PC-9 (cell line): ENCODE measurements at regions not wholly inside any gene's neighbourhood (a gene's known extent, or its start where the extent isn't known, plus 50 kb on each side); places are given as distances from the start of the nearest gene placed in this dataset.

ENCODE experiments used
- BruUV-seq: library from RNA; stranded (reverse); fragments of 400-500 nt; replicated peaks from 2 replicates; lab custom pipeline; 2021; lab: Mats Ljungman, UMichigan
- CTCF ChIA-PET: fragments of 300-600 bp; sonication (Branson Sonifier 250); formaldehyde crosslinking; loops from one replicate; lab custom pipeline; 2022; ENCODE audit warnings: antibody characterized with exemption; lab: Charles Lee
- POLR2A ChIA-PET: fragments of 300-600 bp; sonication (Branson Sonifier 250); formaldehyde crosslinking; loops from one replicate; lab custom pipeline; 2022; ENCODE audit warnings: antibody characterized with exemption; ENCODE audit not compliant: unreplicated experiment; lab: Charles Lee
- DNase-seq, 2 experiments: peaks; one replicate each; pipeline versions ENCODE4 v3.0.0 to v3.0.0-alpha.2; 2015 to 2022; ENCODE audit warnings: mixed read lengths in 1 of 2
- H2AFZ ChIP-seq: fragments of 200-600 bp; sonication (generic); 2 replicates; pipeline ENCODE4 v1.8.1; 2017; ENCODE audit warnings: antibody characterized with exemption
- H3F3A ChIP-seq: fragments of 200-600 bp; sonication (generic); 2 replicates; pipeline ENCODE4 v1.8.1; 2017; ENCODE audit warnings: antibody characterized with exemption, mild to moderate bottlenecking, low read depth; ENCODE audit not compliant: insufficient read depth
- H3K27ac ChIP-seq: fragments of 200-600 bp; sonication (generic); 2 replicates; pipeline ENCODE4 v1.6.1; 2016; ENCODE audit warnings: mixed run types
- H3K27me3 ChIP-seq: fragments of 200-600 bp; sonication (generic); 2 replicates; pipeline ENCODE4 v1.6.1; 2016; ENCODE audit warnings: low read depth, mixed run types; ENCODE audit not compliant: insufficient read depth
- H3K36me3 ChIP-seq: fragments of 200-600 bp; sonication (generic); 2 replicates; pipeline ENCODE4 v1.6.1; 2016; ENCODE audit warnings: low read depth, mixed run types
- H3K4me1 ChIP-seq: fragments of 200-600 bp; sonication (generic); replicated peaks from 2 replicates; pipeline ENCODE4 v1.6.1; 2016; ENCODE audit warnings: mixed run types; ENCODE audit not compliant: insufficient read depth
- H3K4me2 ChIP-seq: fragments of 200-600 bp; sonication (generic); 2 replicates; pipeline ENCODE4 v1.6.1; 2017; ENCODE audit warnings: mixed run types
- H3K4me3 ChIP-seq: fragments of 200-600 bp; sonication (generic); 2 replicates; pipeline ENCODE4 v1.6.1; 2016; ENCODE audit warnings: mixed run types
- H3K79me2 ChIP-seq: fragments of 200-600 bp; sonication (generic); 2 replicates; pipeline ENCODE4 v1.6.1; 2017; ENCODE audit warnings: low read depth, mixed run types
- H3K9me2 ChIP-seq: fragments of 200-600 bp; sonication (generic); 2 replicates; pipeline ENCODE4 v1.8.1; 2017; ENCODE audit warnings: mild to moderate bottlenecking; ENCODE audit not compliant: insufficient read depth
- H3K9me3 ChIP-seq: fragments of 200-600 bp; sonication (generic); 2 replicates; pipeline ENCODE4 v1.8.1; 2016; ENCODE audit warnings: low read depth; ENCODE audit not compliant: insufficient read depth
- H4K20me1 ChIP-seq: fragments of 200-600 bp; sonication (generic); 2 replicates; pipeline ENCODE4 v1.8.1; 2017; ENCODE audit not compliant: insufficient read depth
- EZH2 ChIP-seq: fragments of 200-600 bp; sonication (generic); IDR thresholded peaks from 2 replicates; pipeline ENCODE4 v1.8.0; 2017; ENCODE audit warnings: antibody characterized with exemption, low read depth
- intact Hi-C: fragments of 100-400 bp; cut with micrococcal nuclease; formaldehyde crosslinking; loops from one replicate; pipeline ENCODE4 v1.10.0; 2022; ENCODE audit not compliant: unreplicated experiment
- TF ChIP-seq, protein P1 (sequence below): fragments of 200-600 bp; sonication (generic); conservative IDR thresholded peaks from 2 replicates; pipeline ENCODE4 v1.6.1; 2017; ENCODE audit warnings: mixed run types, antibody characterized with exemption, mild to moderate bottlenecking, moderate library complexity

DNA sequence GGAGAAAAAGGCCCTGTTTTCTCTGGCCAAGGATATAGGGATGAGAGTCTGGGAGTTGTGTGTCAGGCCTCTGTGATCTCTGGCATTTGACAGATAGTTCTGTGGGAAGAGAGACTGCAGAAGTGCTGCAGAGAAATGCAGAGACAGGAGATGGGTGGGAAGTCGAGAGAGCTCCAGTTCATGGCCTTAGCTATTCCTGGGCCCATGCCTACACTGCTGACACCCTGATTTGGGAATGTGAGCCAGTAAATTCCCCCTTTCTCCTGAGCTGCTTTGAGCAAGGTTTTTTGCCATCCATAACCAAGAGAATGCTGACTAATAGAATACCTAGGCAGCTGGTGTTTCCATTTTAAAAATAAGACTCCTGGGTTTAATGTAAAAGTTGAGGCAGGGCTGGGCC is 59.3 kb downstream of the EBLN2 start:
- POLR2A ChIA-PET: no interaction called here
- Histone ChIP-seq H3K4me1 (no peaks in the 10 kb centered on the region), H3K9me3 (no peaks in the 10 kb centered on the region), H3K4me2 (no peak overlapping the region), H3F3A (no peaks in the 10 kb centered on the region), H3K4me3 (no peak overlapping the region), H2AFZ (no peak overlapping the region), H3K27ac (no peak overlapping the region), H3K9me2 (no peaks in the 10 kb centered on the region), H4K20me1 (no peaks in the 10 kb centered on the region), H3K79me2 (no peaks in the 10 kb centered on the region), H3K36me3 (no peaks in the 10 kb centered on the region), H3K27me3 (peaks cover 34% of the 10 kb centered on the region)
- no peak for DNase-seq
- intact Hi-C loops: no loop called here
- CTCF ChIA-PET: no interaction called here
- no TSS peak for BruUV-seq
- TF ChIP-seq EZH2: no peak
- TF ChIP-seq, protein P1, sequence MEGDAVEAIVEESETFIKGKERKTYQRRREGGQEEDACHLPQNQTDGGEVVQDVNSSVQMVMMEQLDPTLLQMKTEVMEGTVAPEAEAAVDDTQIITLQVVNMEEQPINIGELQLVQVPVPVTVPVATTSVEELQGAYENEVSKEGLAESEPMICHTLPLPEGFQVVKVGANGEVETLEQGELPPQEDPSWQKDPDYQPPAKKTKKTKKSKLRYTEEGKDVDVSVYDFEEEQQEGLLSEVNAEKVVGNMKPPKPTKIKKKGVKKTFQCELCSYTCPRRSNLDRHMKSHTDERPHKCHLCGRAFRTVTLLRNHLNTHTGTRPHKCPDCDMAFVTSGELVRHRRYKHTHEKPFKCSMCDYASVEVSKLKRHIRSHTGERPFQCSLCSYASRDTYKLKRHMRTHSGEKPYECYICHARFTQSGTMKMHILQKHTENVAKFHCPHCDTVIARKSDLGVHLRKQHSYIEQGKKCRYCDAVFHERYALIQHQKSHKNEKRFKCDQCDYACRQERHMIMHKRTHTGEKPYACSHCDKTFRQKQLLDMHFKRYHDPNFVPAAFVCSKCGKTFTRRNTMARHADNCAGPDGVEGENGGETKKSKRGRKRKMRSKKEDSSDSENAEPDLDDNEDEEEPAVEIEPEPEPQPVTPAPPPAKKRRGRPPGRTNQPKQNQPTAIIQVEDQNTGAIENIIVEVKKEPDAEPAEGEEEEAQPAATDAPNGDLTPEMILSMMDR: no peak

DNA sequence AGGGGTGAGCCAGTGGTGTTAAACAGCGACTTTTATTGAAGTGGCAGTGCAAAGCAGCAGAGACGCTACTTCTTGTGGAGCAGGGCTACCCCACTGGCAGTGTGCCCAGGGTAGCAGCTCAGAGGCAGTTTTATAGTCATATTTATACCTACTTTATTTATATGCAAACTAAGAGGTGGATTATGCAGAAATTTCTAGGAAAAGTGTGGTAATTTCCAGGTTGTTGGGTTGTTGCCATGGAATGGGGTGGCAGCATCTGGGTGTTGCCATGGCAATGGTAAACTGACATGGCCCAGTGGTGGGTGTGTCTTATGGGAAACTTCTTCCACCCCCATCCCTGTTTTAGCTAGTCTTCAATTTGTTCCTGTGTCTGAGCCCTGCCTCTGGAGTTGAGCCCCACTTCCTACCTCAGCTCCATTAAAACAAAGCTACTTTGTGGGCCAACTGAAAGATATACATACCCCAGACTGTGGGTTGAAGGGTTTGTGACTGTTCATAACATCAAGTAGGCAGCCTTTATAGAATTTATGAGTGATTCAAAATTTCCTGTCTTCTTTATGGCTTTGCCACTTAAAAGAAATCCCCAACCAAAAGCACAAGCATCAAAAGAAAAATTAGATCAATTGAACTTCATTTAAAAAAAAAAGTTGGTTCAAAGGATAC is 60.3 kb downstream of the EBLN2 start:
- ChIA-PET POLR2A (no interaction called here), CTCF (no interaction called here)
- TF ChIP-seq EZH2: no peak
- TF ChIP-seq, protein P1: no peak
- Histone ChIP-seq H3K36me3 (no peaks in the 10 kb centered on the region), H3K79me2 (no peaks in the 10 kb centered on the region), H3K27ac (no peak overlapping the region), H2AFZ (no peak overlapping the region), H3K27me3 (peaks cover 26% of the 10 kb centered on the region), H3F3A (no peaks in the 10 kb centered on the region), H3K4me3 (no peak overlapping the region), H3K4me2 (no peak overlapping the region), H4K20me1 (no peaks in the 10 kb centered on the region), H3K9me2 (no peaks in the 10 kb centered on the region), H3K4me1 (no peaks in the 10 kb centered on the region), H3K9me3 (no peaks in the 10 kb centered on the region)
- DNase-seq: no peak
- no TSS peak for BruUV-seq
- intact Hi-C loops: no loop called here

DNA sequence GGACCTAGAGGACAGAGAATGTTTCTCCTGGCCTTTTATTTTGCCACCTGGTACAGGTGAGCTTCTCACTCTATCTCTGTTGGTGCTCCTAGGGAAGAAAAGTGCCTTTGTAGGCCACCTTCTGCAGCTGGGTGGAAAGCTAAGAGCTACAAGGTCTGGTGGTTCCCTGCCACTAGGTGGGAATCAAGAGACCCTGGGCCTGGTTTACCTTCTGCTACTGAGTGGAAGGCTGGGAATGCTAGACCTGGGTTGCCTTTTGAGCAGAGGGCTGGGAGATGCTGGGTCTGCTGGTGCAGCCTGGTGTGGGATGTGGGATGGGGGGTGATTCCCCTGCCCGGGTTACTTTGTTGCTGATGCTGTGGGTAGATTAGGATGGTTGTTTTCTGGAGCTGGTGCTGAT is 72.6 kb downstream of the EBLN2 start:
- CTCF ChIA-PET: no interaction called here
- intact Hi-C loops: no loop called here
- no peak for TF ChIP-seq EZH2
- TF ChIP-seq, protein P1: no peak

More for the DNA sequence above, 72.6 kb downstream of the EBLN2 start:
- no peak for DNase-seq
- H3K4me1 ChIP-seq: no peaks in the 10 kb centered on the region
- H3K27ac ChIP-seq: no peak overlapping the region
- H3K27me3 ChIP-seq: peaks cover 36% of the 10 kb centered on the region
- no peaks in the 10 kb centered on the region for H4K20me1 ChIP-seq
- H3K4me3 ChIP-seq: no peak overlapping the region
- no peaks in the 10 kb centered on the region for H3K9me2 ChIP-seq
- no peaks in the 10 kb centered on the region for H3K9me3 ChIP-seq
- H3K4me2 ChIP-seq: no peak overlapping the region
- POLR2A ChIA-PET: interaction anchor here (0.5 kb wide), 1 partner anchor 17 kb away, joined by 3 read pairs; no protein-coding TSS in a partner anchor
- BruUV-seq: no TSS peak
- H3K79me2 ChIP-seq: no peaks in the 10 kb centered on the region
- no peaks in the 10 kb centered on the region for H3F3A ChIP-seq
- H2AFZ ChIP-seq: no peak overlapping the region
- H3K36me3 ChIP-seq: no peaks in the 10 kb centered on the region
